HUDEP-2 (cell line): ENCODE measurements at regions not wholly inside any gene's neighbourhood (a gene's known extent, or its start where the extent isn't known, plus 50 kb on each side); places are given as distances from the start of the nearest gene placed in this dataset.
"Not testable (repeated sequence)": the region's sequence is repeated elsewhere in the genome, so short reads cannot be mapped to it uniquely, and the experiment has no call there.

Experiments used
- DNase-seq, 76 experiments: peaks; one replicate each; lab custom pipeline; 2025; ENCODE audit not compliant: unreplicated experiment in 76 of 76; lab: John Stamatoyannopoulos, UW

DNA sequence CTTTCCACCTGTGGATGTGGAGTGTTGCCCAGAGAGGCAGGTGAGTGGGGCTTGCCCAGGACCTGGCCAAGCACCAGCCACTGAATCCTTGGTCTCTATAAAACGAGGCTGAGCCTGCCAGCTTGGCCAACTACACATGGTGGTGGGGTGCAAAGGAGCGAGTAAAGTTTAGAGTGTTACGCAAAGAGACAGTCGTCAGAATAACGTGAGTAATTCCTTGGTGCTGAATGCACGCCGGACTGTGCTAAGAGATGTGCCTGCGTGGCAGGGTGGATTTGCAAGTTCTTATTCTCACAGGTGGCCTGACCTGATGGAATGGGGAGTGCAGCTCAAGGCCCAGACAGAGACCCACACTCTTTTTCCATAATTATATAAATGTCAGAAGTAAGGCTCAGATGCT is 88.6 kb upstream of the B3GAT1 start:
- DNase-seq, result no peak

DNA sequence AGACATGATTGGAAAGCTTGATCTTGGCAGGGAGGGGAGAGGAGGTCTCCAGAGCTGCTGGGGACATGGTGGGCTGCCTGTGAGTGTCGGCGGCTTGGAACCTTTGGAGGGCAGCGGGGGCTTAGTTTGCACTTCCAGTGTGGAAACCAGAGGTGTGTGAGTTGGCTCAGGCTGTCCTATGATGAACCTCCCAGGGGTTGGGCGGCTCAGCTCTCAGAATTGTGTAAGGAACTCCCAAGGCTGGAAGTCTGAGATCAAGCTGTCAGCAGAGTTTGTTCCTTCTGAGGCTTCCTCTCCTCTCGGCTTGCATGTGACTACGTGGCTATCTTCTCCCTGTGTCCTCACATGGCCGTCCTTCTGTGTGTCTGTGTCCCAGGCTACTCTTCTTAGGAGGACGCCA is 87.9 kb upstream of the B3GAT1 start:
- DNase-seq, result no peak

DNA sequence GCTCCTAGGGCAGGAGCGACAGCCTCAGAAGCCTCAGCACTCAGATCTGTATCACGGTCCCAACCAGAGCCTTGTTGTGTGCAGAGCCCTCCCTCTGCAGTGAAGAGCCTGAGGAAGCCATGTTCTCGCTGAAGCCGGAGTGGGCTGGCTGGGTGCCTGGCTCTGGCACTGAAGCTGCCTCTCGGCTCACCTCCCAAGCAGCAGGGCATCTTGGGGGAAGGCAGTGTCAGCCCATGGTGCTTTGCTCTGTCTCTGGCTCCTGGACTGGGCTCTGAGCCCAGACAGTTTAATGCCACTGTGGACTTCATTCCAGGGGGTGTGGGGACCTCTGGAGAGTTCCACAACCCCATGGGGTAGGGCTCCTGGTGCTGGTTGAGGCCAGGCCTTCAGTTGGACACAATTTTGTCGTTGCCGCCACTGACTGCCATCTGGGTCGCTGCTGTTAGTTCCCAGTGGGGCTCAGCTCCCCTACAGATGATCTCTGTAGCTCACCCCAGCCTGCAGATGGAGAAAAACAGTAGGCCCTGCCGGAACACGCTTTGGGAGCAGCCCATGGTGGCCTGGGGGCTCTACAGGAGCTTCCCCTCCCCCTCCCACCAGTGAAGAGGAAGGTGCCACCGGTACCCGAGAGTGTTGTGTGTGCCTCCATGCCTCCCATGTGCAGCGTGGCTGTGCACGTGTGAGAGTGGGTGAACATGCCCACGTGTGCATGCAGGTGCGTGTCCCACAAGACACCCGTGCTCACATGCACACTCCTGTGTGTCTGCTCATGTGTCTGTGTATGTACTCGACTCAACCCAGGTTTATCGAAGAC is 86.5 kb upstream of the B3GAT1 start:
- DNase-seq, result no peak

DNA sequence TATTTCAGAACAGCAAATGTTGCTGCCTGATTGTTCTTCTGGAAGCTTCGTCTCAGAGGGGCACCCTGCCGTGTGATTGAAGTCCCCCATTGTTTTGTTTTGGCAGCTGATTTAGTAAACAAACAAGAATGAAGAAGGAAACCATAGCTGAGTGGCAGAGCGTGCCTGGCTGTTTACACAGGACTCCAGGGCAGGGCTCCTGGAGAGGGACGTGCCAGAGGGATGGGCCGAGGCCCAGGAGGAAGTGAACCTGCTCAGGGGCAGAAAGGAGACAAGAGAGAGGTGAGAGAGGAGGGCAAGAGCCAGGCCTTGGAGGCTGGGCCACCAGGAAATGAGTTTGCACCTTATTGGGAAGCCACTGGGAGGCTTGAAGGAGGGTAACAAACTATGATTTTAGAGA is 85.5 kb upstream of the B3GAT1 start:
- no peak for DNase-seq

DNA sequence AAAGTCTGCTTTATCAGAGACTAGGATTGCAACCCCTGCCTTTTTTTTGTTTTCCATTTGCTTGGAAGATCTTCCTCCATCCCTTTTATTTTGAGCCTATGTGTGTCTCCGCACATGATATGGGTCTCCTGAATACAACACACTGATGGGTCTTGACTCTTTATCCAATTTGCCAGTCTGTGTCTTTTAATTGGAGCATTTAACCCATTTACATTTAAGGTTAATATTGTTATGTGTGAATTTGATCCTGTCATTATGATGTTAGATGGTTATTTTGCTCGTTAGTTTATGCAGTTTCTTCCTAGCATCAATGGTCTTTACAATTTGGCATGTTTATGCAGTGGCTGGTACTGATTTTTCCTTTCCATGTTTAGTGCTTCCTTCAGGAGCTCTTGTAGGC is 84.0 kb upstream of the B3GAT1 start:
- DNase-seq, result not testable (repeated sequence)

DNA sequence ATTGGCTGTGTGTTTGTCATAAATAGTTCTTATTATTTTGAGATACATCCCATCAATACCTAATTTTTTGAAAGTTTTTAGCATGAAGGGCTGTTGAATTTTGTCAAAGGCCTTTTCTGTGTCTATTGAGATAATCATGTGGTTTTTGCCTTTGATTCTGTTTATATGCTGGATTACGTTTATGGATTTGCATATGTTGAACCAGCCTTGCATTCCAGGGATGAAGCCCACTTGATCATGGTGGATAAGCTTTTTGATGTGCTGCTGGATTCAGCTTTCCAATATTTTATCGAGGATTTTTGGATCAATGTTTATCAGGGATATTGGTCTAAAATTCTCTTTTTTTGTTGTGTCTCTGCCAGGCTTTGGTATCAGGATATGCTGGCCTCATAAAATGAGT is 82.4 kb upstream of the B3GAT1 start:
- DNase-seq, result not testable (repeated sequence)

DNA sequence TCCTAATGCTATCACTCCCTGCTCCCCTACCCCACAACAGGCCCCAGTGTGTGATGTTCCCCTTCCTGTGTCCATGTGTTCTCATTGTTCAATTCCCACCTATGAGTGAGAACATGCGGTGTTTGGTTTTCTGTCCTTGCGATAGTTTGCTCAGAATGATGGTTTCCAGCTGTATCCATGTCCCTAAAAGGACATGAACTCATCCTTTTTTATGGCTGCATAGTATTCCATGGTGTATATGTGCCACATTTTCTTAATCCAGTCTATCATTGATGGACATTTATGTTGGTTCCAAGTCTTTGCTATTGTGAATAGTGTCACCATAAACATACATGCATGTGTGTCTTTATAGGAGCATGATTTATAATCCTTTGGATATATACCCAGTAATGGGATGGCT is 80.4 kb upstream of the B3GAT1 start:
- not testable (repeated sequence) for DNase-seq

DNA sequence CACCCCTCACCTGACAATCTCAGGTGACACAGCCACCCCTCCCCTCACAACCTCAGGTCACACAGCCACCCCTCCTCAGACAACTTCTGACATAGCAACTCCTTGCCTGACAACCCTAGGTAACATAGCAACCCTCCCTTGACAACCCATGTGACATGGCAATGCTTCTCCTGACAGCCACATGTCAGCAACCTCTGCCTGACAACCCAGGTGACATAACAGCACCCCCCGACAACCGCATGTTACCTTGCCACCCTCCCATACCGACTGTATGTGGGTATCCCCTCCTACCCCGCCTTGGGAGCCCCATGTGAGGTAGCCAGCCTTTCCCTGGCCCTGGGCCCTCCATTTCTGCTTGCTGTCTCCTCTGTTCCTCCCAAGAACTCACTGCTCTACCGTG is 77.7 kb upstream of the B3GAT1 start:
- no peak for DNase-seq

DNA sequence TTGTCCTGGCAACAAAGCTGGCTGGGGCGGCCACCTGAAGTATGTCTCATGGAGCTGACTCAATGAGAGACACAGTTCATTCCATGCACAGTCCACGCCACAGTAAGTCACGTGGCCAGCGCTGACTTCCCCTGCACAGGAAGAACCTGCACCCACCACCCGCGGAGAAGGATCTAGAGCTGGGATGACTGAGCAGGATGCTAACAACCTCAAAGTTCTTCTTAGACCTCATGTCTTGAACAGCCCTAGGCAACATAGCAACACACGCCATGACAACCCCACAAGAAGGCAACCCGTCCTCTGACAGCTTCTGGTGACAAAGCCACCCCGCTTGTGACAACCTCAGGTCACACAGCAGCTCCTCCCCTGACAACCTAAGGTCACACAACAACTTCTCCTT is 76.9 kb upstream of the B3GAT1 start:
- DNase-seq, result no peak

DNA sequence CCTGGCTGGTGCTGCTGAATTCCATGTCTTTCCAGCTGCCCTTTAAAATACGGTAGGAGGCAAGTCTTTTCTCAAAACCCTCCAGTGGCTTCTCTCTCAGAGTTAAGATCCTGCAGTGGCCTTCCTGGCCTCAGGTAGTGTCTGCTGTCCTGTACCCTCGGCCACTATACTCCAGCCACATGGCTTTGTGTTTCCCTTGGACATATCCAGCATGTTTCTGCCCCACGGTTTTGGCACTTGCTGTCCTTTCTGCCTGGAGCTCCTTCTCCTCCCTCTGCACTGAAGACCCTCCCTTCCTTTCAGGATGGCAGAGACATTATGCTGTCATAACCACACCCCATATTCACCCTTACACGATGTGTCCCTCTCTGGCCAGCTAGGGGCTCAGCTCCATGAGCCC is 76.5 kb upstream of the B3GAT1 start:
- DNase-seq, result no peak

DNA sequence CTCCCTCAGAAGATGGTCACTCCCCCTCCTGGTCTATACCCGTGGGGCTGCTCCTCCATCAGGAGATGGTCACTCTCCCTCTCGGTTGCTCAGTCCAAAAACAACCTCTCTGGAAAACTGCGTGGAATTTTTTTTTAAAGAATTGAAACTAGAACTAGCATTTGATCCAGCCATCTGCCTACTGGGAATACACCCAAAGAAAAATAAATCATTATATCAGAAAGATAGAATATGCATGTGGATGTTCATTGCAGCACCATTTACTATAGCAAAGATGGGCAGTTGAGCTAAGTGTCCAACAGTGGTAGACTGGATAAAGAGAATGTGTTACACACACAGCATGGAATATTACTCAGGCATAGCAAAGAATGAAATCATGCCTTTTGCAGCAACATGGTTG is 75.7 kb upstream of the B3GAT1 start:
- no peak for DNase-seq

DNA sequence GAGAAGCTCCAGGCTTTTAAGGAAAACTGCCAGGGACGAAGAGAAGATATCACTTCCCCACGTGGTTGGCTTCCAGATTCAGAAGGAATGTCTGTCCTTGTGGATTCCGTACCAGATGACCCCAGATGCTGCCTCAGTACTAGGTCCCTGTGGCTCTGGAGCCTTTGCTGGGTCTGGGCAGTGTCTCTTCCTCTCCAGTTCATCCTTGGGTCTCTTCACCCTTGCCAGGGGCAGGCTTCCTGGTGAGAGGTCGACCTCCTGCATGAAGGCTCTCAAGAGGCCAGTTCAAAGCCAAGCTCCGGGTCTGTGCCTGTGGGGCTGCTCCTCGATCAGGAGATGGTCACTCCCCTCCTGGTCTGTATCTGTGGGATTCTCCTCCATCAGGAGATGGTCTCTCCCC is 74.7 kb upstream of the B3GAT1 start:
- DNase-seq, result no peak

DNA sequence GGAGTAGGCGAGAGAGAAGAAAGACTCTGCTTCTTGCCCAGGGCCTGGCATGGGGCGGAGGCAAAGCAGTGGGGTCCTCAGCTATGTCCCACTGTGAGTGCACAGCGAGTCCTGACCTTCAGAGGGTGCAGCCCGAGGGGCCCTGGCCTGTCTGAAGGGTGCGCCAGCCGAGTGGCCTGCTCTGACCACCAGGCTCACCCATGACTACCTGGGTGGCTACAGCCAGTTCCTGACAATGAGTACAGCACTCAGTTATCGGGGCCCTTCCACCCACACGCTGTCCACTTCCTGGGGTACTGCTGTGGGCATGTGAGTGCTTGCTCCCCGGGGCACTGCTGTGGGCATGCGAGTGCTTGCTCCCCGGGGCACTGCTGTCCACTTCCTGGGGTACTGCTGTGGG is 74.1 kb upstream of the B3GAT1 start:
- no peak for DNase-seq

DNA sequence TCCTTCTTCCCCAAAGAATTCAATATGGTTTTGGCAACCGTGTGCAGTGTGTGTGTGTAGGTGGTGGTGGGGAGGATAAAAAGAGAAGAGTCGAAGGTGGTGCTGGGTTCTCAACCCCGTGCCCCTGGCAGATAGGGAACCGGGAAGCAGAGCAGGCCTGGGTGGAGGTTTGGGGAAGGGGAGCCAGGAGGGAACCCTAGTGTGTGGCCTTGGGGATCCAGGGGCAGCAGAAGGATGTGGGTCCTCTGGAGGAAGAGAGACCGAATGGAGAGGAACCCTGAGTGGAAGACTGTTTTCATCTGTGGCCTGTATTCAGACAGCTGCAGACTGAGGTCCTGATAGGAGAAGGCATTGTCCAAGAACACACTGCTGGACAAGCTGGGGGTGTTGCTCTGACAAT is 73.3 kb upstream of the B3GAT1 start:
- no peak for DNase-seq

DNA sequence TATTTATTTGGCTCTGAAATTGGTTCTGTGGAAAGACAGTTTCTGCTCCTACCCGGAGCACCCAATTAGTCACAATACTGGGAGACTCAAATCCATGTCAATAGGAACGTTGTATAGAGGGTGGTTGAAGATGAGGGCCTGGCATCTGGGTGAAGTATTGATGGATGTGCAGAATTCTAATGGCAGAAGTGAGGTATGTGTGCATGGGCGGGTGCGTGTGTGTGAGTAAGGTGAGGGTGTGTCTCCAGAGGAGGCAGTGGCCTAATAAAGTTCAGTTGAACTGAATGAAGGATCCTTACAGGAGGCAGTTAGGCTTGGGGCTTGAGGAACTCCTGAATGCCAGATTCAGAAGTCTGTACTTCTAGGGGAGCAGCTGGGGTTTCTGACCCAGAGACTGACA is 71.8 kb upstream of the B3GAT1 start:
- no peak for DNase-seq

DNA sequence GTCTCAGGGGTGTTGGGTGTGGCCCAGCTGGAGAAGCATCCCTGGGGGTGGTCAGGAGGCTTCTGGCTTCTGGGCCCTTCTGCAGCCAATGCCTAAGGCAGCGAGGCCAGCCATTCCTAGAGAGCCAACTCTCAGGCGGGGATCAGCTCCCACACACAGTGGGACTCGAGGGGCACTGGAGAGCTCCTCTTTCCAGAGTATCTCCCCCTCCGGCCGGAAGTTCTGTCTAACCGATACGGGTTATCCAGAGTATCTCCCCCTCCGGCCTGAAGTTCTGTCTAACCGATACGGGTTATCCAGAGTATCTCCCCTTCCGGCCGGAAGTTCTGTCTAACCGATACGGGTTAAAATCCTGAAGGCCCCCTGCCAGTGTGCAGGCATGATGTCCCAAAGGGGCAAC is 71.2 kb upstream of the B3GAT1 start:
- DNase-seq, result no peak

DNA sequence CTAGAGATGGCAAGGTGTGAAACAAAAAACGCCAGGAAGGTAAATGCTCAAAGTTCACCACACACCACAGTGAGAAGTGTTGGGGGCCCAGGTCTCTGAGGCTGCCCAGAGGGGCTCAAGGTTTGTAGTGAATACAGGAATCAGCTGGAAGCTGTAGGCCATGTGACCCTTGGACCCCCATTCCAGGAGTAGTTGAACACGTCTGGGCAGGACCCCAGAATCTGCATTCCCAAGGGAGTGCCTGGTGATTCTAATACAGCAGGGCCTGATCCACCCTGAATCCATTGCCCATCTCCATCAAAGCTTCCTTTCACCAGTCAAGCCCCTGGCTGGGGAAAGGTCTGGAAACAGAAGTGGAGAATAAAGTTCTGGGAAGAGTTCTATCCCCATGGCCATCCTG is 70.8 kb upstream of the B3GAT1 start:
- DNase-seq, result no peak

DNA sequence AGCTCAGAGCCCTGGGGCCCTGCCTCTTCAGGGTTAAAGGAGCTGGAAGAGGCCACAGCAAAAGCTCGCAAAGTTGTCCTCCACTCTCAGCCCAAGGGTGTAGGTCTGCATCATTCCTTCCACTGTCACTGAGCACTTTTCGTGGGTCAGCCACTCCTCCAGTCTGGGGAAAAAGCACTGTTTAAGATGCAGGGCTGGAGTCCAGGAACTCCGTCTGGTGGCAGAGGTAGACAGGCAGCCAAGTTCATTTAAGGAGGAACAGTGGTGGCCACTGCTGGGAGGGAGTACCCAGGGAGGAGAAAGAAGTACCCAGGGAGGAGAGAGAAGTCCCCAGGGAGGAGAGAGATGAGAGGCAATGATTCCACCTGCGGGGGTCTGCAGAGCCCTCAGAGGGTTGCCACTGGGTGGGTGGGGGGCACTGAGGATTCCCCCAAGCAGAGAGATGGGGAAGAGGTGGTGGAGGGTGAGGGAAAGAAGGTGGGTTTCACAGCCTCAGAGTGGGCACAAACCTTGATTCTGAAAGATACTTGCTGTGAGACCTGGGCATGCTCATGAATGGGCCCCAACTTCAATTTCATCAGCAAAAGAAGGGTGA is 70.0 kb upstream of the B3GAT1 start:
- DNase-seq, result no peak

DNA sequence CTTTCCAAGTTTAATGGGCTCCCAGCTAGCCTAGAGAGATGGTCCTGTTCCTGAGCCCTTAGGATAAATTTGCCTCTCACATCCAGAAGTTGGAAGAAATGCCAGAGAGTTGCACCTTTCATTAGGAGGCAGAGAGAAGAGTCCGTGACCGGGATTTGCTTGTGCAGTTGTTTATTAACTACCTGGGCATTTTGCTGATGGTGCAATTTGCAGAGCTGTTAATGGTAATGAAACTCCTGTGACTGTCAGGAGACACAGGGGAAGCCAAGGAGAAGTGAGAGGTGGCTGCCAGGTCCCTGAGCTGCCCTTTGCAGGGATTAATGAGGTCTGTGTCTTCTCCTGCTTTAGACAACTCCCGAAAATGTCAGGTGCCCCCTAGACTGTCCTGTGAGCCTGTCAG is 69.1 kb upstream of the B3GAT1 start:
- no peak for DNase-seq

DNA sequence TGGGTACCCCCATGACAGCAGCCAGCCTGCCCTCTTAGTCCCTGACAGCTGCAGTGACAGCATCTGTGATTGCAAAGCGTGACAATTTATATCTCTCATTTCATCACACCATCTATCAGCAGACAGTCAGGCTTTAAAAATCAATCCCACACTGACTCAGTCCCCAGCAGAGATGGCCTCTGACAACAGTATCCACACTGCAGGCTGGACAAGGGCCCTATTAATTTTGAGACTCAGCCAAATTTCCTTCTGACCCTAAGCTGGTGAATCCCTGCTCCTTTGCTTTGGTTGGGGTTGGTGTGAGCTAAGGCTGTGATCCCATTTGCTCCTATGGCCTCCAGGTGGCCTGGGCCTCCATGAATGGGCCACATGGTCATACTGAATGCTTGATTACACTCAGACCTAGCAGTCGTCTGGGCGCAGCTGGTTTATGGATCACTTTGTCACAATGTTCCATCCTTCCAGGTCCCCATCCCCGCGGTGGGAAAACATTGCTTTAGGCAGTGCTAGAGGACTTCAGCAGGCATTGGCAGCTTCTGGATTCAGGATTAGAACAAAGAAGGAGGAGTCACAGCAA is 68.2 kb upstream of the B3GAT1 start:
- no peak for DNase-seq

DNA sequence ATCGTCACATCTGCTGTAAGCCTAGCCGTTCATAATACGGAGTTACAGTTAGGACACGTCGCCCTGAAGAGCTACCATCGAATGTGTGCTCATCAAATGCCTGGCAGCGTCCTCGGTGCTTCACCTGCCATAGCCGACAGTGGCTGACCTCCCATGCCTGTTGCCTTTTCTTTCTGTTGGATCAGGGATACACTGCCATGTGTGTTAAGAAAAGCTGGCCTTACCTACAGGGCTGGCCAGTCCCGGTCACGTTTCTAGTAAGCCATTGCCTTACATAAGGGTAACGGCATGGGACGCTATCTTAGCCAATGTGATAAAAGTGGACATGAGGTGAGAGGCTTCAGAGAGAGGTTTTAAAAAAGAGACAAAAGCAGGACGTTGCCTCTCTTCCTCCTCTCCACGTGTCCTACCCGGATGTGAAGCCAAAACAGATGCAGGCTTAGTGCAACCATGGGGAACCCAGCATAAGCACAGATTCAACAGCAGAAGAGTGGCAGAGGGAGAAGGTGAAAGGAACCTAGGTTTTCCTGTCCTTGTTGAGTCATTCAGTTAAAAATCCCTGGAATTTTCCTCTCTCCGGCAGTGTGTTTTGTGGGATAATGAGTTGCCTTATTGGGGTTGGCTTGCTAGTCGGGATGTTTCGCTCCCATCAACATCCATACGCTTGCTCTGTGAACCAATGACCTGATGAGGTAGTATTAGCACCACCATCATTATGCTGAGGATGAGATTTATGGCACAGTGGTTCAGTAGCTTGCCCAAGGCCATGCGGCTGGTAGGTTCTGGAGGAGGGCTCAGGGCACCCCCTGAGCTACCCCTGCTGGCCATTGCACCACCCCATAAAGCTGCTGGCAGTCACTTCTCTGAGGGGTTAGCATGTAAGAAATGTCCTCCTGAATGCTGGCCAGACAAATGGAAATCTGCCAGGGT is 67.4 kb upstream of the B3GAT1 start:
- no peak for DNase-seq
